ENCODE measurements at regions not wholly inside any gene's neighbourhood (a gene's known extent, or its start where the extent isn't known, plus 50 kb on each side); places are given as distances from the start of the nearest gene placed in this dataset.
"Not testable (repeated sequence)": the region's sequence is repeated elsewhere in the genome, so short reads cannot be mapped to it uniquely, and the experiment has no call there.

DNA sequence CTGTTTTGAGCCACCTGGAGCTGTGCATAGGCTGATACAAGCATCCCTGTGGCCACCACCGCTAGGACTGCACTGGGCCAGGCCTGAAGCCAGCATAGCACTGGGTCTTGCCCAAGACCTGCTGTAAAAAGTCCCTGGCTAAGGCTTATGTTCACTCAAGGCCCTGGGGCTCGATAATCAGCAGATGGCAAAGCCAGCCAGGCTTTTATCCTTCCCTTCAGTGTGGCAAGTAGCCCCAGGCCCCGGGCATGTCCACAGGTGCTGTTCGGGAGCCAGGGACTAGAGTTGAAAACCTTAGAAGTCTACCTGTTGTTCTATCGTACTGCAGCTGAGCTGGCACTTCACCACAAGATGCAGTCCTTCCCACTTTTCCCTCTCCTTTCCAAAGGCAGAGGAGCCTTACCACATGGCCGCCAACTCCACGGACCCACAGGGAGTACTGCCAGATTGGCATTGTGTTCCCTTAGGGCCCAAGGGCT is 226.4 kb upstream of the ZNF217 start:
- peaks cover 1% of the 10 kb centered on the region for H3K27me3 Mint-ChIP-seq (ENCODE audit: unreplicated experiment)
- no peaks in the 10 kb centered on the region for H3K9me3 Mint-ChIP-seq (ENCODE audit: unreplicated experiment)
- no peak overlapping the region for H3K4me3 Mint-ChIP-seq (ENCODE audit: unreplicated experiment)
- no peak for DNase-seq (ENCODE audit: low spot score)
- H3K4me1 Mint-ChIP-seq (ENCODE audit: unreplicated experiment) = no peaks in the 10 kb centered on the region
- H3K27ac Mint-ChIP-seq (ENCODE audit: unreplicated experiment) = no peak overlapping the region
- H3K36me3 Mint-ChIP-seq (ENCODE audit: low read depth, unreplicated experiment) = no peaks in the 10 kb centered on the region
- no peak for TF ChIP-seq CTCF (IDR thresholded peaks at IDR 0.05; ENCODE audit: unreplicated experiment)

DNA sequence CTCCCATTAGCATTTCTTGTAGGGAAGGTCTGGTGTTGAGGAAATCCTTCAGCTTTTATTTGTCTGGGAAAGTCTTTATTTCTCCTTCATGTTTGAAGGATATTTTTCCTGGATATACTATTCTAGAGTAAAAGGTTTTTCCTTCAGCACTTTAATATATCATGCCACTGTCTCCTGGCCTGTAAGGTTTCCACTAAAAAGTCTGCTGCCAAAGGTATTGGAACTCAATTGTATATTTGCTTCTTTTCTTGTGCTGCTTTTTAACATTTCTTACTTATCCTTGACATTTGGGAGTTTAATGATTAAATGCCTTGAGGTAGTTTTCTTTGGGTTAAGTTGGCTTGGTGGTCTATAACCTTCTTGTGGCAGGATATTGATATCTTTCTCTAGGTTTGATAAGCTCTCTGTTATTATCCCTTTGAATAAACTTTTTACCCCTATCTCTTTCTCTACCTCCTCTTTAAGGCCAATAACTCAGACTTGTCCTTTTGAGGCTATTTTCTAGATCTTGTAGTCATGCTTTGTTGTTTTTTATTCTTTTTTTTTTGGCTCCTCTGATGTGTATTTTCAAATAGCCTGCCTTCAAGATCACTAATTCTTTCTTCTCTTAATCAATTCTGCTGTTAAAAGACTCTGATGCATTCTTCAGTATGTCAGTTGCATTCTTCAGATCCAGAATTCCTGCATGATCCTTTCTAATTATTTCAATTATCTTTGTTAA is 225.0 kb upstream of the ZNF217 start:
- TF ChIP-seq CTCF (IDR thresholded peaks at IDR 0.05; ENCODE audit: unreplicated experiment) = no peak
- Mint-ChIP-seq H3K36me3 (ENCODE audit: low read depth, unreplicated experiment) (no peaks in the 10 kb centered on the region), H3K27ac (ENCODE audit: unreplicated experiment) (no peak overlapping the region), H3K4me1 (ENCODE audit: unreplicated experiment) (no peaks in the 10 kb centered on the region), H3K4me3 (ENCODE audit: unreplicated experiment) (no peak overlapping the region), H3K9me3 (ENCODE audit: unreplicated experiment) (no peaks in the 10 kb centered on the region), H3K27me3 (ENCODE audit: unreplicated experiment) (peaks cover 1% of the 10 kb centered on the region)
- no peak for DNase-seq (ENCODE audit: low spot score)

DNA sequence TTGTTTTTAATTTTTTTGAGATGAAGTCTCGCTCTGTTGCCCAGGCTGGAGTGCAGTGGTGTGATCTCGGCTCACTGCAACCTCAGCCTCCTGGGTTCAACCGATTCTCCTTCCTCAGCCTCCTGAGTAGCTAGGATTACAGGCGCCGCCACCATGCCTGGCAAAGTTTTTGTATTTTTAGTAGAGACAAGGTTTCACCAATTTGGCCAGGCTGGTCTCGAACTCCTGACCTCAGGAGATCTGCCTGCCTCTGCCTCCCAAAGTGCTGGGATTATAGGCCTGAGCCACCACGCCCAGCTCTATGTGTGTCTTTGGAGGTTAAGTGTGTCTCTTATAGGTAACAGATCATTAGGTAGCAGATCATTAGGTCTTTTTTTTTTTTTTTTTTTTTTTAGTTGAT is 223.9 kb upstream of the ZNF217 start:
- not testable (repeated sequence) for H3K36me3 Mint-ChIP-seq (ENCODE audit: low read depth, unreplicated experiment); H3K4me3 Mint-ChIP-seq (ENCODE audit: unreplicated experiment); H3K4me1 Mint-ChIP-seq (ENCODE audit: unreplicated experiment); H3K9me3 Mint-ChIP-seq (ENCODE audit: unreplicated experiment); H3K27ac Mint-ChIP-seq (ENCODE audit: unreplicated experiment); DNase-seq (ENCODE audit: low spot score); H3K27me3 Mint-ChIP-seq (ENCODE audit: unreplicated experiment)

GRCh38 chr20:53816872-53817398 is 223.3 kb upstream of the ZNF217 start:
- H3K4me3 Mint-ChIP-seq (ENCODE audit: unreplicated experiment) = no peak overlapping the region
- H3K4me1 Mint-ChIP-seq (ENCODE audit: unreplicated experiment) = no peaks in the 10 kb centered on the region
- H3K9me3 Mint-ChIP-seq (ENCODE audit: unreplicated experiment) = no peaks in the 10 kb centered on the region
- H3K27ac Mint-ChIP-seq (ENCODE audit: unreplicated experiment) = no peak overlapping the region
- H3K36me3 Mint-ChIP-seq (ENCODE audit: low read depth, unreplicated experiment) = no peaks in the 10 kb centered on the region
- DNase-seq (ENCODE audit: low spot score) = no peak
- no peak for TF ChIP-seq CTCF (IDR thresholded peaks at IDR 0.05; ENCODE audit: unreplicated experiment)
- H3K27me3 Mint-ChIP-seq (ENCODE audit: unreplicated experiment) = peaks cover 1% of the 10 kb centered on the region

GRCh38 chr20:53815509-53815908 is 221.9 kb upstream of the ZNF217 start:
- TF ChIP-seq CTCF (IDR thresholded peaks at IDR 0.05; ENCODE audit: unreplicated experiment) = no peak
- no peak overlapping the region for H3K27ac Mint-ChIP-seq (ENCODE audit: unreplicated experiment)
- H3K4me1 Mint-ChIP-seq (ENCODE audit: unreplicated experiment) = no peaks in the 10 kb centered on the region
- H3K36me3 Mint-ChIP-seq (ENCODE audit: low read depth, unreplicated experiment) = no peaks in the 10 kb centered on the region
- H3K4me3 Mint-ChIP-seq (ENCODE audit: unreplicated experiment) = no peak overlapping the region
- DNase-seq (ENCODE audit: low spot score) = no peak
- H3K27me3 Mint-ChIP-seq (ENCODE audit: unreplicated experiment) = peaks cover 1% of the 10 kb centered on the region
- H3K9me3 Mint-ChIP-seq (ENCODE audit: unreplicated experiment) = no peaks in the 10 kb centered on the region
